GM12891 (cell line): ENCODE measurements at regions not wholly inside any gene's neighbourhood (a gene's known extent, or its start where the extent isn't known, plus 50 kb on each side); places are given as distances from the start of the nearest gene placed in this dataset.

Experiments used
- PAX5 ChIP-seq: IDR thresholded peaks from 2 replicates; pipeline ENCODE4 v1.6.1; 2011; ENCODE audit warnings: low read length, moderate library complexity, mild to moderate bottlenecking; ENCODE audit not compliant: insufficient read depth, severe bottlenecking
- POLR2A ChIP-seq: IDR thresholded peaks from 2 replicates; pipeline ENCODE4 v1.6.1; 2011; ENCODE audit warnings: low read depth, low read length, control low read depth
- POLR2AphosphoS5 ChIP-seq: IDR thresholded peaks from 2 replicates; pipeline ENCODE4 v1.6.1; 2011; ENCODE audit warnings: low read depth, low read length, control low read depth
- POU2F2 ChIP-seq: IDR thresholded peaks from 2 replicates; pipeline ENCODE4 v1.6.1; 2011; ENCODE audit warnings: low read depth, mild to moderate bottlenecking, control low read depth, low read length, moderate library complexity
- SPI1 ChIP-seq: IDR thresholded peaks from 2 replicates; pipeline ENCODE4 v1.6.1; 2011; ENCODE audit warnings: low read depth, low read length, control low read depth
- TAF1 ChIP-seq: IDR thresholded peaks from 2 replicates; pipeline ENCODE4 v1.6.1; 2011; ENCODE audit warnings: low read depth, low read length, control low read depth

DNA sequence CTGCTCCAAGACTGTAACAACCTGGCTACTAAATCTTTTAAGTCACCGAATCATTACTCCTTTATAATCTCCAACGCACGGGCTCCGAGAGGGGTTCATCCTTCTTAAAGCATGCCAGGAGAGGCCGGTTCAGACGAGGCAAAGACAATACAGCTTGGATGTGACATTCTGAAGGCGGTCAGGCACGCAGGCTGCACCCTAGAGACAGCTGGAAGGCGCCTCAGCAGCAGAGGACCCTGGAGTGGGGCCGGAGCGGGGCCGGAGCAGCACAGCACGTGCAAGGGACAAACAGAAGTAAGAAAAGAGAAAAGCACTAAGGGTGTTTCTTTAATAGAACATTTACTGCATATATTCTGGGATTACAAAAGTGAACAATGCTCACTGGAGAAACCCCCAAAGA lies 97.8 kb upstream of the PPP2R2D start:
- no peak for TF ChIP-seq POLR2A
- TF ChIP-seq POLR2AphosphoS5: no peak
- no peak for TF ChIP-seq POU2F2
- no peak for TF ChIP-seq TAF1
- no peak for TF ChIP-seq SPI1
- TF ChIP-seq PAX5: no peak
